Activated CD8-positive, alpha-beta memory T cell treated with anti-CD3 and anti-CD28 coated beads, Interleukin-2, amount 10 ng/mL, durations not matched to agents 7 days and 5 days (primary cell): ENCODE measurements at regions not wholly inside any gene's neighbourhood (a gene's known extent, or its start where the extent isn't known, plus 50 kb on each side); places are given as distances from the start of the nearest gene placed in this dataset.

Experiments
- ATAC-seq: fragments of 150-1000 bp; cut with Tn5 transposase; one replicate; pipeline ENCODE4 v1.10.0; 2021; ENCODE audit warnings: moderate library complexity
- CTCF ChIA-PET: fragments of 350-600 bp; sonication (Branson Sonifier 250); formaldehyde crosslinking; loops from one replicate; lab custom pipeline; 2021; ENCODE audit warnings: antibody characterized with exemption; lab: Charles Lee
- DNase-seq: peaks from one replicate; pipeline ENCODE4 v3.0.0-alpha.2; 2020
- H3K27ac Mint-ChIP-seq: one replicate; pipeline ENCODE4 v1.8.0; 2021; ENCODE audit warnings: mild to moderate bottlenecking, mixed read lengths
- H3K27me3 Mint-ChIP-seq: one replicate; pipeline ENCODE4 v1.8.0; 2021; ENCODE audit warnings: mixed read lengths
- H3K36me3 Mint-ChIP-seq: one replicate; pipeline ENCODE4 v1.8.0; 2021; ENCODE audit warnings: mild to moderate bottlenecking, mixed read lengths
- H3K4me1 Mint-ChIP-seq: one replicate; pipeline ENCODE4 v1.8.0; 2021; ENCODE audit warnings: mixed read lengths
- H3K4me3 Mint-ChIP-seq: one replicate; pipeline ENCODE4 v1.8.0; 2021; ENCODE audit warnings: mild to moderate bottlenecking, moderate library complexity, mixed read lengths
- H3K9me3 Mint-ChIP-seq: one replicate; pipeline ENCODE4 v1.8.0; 2022; ENCODE audit warnings: low read depth, mixed read lengths

GRCh38 chr17:70674061-70674460 is 504.7 kb downstream of the KCNJ2 start:
- H3K27ac Mint-ChIP-seq, result no peak overlapping the region
- CTCF ChIA-PET, result no interaction called here

GRCh38 chr17:70675070-70675590 is 505.8 kb downstream of the KCNJ2 start:
- no peaks in the 10 kb centered on the region for H3K27me3 Mint-ChIP-seq
- no peaks in the 10 kb centered on the region for H3K4me1 Mint-ChIP-seq
- CTCF ChIA-PET, result no interaction called here
- ATAC-seq, result no peak
- peaks cover 3% of the 10 kb centered on the region for H3K9me3 Mint-ChIP-seq
- no peak overlapping the region for H3K4me3 Mint-ChIP-seq
- no peaks in the 10 kb centered on the region for H3K36me3 Mint-ChIP-seq
- DNase-seq, result no peak
- H3K27ac Mint-ChIP-seq, result no peak overlapping the region

More at GRCh38 chr17:70674061-70674460, 504.7 kb downstream of the KCNJ2 start:
- ATAC-seq (no peak), DNase-seq (no peak)
- Mint-ChIP-seq H3K36me3 (no peaks in the 10 kb centered on the region), H3K9me3 (peaks cover 3% of the 10 kb centered on the region), H3K4me3 (no peak overlapping the region), H3K4me1 (no peaks in the 10 kb centered on the region), H3K27me3 (no peaks in the 10 kb centered on the region)

DNA sequence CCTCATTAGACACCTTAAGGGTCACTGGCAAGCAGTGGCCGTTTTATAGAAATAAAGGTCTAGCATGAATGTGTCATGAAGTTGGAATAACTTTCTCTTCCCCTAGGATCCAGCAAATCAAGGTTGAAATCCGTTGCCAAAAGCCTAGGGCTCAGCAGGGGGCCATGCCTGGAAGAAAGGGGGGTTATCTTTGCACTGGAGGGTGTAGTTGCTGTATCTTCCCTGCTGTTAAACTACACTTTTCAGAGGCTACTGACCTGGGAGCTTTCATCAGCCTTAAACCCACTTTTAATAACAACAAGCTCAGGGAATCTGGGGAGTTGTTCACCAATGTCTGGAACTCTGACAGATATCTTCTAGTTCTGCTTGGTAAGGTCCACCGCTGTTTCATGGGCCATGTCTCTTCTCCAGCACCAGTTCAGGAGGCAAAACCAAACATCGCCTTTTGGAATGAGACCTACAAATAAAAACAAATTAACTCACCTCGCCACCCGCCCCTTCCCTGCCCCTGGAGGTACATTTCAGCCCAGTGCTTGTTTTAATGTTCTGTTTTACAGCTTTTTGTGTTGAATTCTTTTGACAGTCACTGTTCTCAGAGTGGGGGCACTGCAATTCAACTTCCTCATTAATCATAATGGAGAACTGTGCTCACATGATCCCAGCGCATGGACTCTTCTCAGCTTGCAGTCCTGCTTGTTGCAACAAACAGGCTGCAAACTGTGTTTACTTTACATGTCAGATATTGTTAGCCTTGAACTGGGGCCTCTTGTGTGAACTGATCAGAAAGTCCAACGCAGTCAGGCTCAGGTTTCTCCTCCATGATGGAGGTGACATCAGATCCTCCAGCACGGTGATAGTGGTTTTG is 508.7 kb downstream of the KCNJ2 start:
- no peak overlapping the region for H3K4me3 Mint-ChIP-seq
- H3K27ac Mint-ChIP-seq, result no peak overlapping the region
- H3K9me3 Mint-ChIP-seq, result peaks cover 3% of the 10 kb centered on the region
- ATAC-seq (no peak), DNase-seq (no peak)
- H3K36me3 Mint-ChIP-seq, result no peaks in the 10 kb centered on the region
- no peaks in the 10 kb centered on the region for H3K4me1 Mint-ChIP-seq
- CTCF ChIA-PET, result no interaction called here
- H3K27me3 Mint-ChIP-seq, result no peaks in the 10 kb centered on the region

- no peak for DNase-seq
- Mint-ChIP-seq H3K4me1 (no peaks in the 10 kb centered on the region), H3K27ac (no peak overlapping the region), H3K36me3 (no peaks in the 10 kb centered on the region), H3K9me3 (peaks cover 3% of the 10 kb centered on the region), H3K27me3 (no peaks in the 10 kb centered on the region), H3K4me3 (no peak overlapping the region)
- CTCF ChIA-PET, result no interaction called here
- no peak for ATAC-seq
These were observed 509.6 kb downstream of the KCNJ2 start for GRCh38 chr17:70678889-70679288.

DNA sequence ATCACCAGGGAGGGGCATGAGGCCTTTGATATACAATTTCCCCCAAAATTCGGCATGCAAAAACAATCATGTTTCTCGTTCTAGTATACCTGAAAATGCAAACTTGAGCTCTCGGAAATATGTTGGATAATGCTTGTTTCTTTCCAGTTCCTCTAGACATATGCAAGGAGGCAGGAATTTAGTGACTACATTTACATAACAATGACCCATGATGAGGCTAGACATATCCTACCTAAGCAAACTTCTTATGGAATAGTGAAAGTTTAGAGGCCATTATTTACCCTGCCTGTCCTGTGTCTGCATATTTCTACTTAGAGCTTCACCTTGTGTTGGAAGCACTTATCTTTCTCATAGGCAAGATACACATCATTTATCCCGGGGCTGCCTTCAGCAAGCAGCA is 514.6 kb downstream of the KCNJ2 start:
- Mint-ChIP-seq H3K9me3 (peaks cover 2% of the 10 kb centered on the region), H3K27me3 (no peaks in the 10 kb centered on the region), H3K36me3 (no peaks in the 10 kb centered on the region), H3K4me3 (no peak overlapping the region), H3K27ac (no peak overlapping the region), H3K4me1 (no peaks in the 10 kb centered on the region)
- DNase-seq, result no peak
- ATAC-seq, result no peak
- CTCF ChIA-PET, result interaction anchor here (1.0 kb wide), 1 partner anchor 84 kb away, joined by 3 read pairs; no protein-coding TSS in a partner anchor

DNA sequence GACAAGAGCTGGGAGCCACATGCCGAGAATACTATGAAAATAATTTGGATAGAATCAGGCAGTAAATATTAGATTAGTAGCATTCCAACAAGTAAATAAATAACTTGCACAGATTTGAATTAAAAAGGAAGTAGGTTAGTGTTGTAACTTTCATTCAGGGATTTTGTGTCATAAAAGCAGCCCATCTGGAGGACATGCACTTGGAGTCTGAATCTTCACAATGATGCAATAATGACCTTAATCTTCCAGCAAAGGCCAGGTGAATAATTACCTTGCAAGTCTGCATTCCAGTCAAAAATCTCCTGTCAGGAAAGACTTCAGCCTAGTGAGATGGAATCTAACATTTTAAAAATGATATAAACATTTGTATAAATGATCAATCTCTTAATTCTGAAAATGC is 518.1 kb downstream of the KCNJ2 start:
- Mint-ChIP-seq H3K27me3 (no peaks in the 10 kb centered on the region), H3K4me1 (peaks cover 2% of the 10 kb centered on the region), H3K36me3 (no peaks in the 10 kb centered on the region), H3K9me3 (peaks cover 2% of the 10 kb centered on the region), H3K4me3 (no peak overlapping the region), H3K27ac (no peak overlapping the region)
- CTCF ChIA-PET, result no interaction called here
- no peak for DNase-seq
- ATAC-seq, result no peak

DNA sequence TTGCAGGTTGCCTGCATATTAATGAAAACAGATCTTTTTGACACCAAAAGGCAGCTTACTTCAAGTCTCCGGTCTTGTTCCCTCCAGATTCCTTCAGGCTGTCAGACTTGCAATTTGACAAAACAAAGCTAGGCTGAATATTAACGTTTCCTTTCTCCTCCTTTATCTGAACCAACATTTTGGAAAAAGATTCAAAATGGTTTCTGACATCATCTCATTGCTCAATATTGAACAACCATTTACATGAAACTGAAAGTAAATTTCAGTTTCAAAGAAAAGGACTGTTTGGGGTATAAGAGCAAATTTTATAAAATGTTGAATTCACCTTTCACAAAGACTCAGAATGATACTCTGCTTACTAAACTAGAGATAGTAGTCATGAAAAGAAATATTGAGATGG is 521.8 kb downstream of the KCNJ2 start:
- H3K27ac Mint-ChIP-seq, result no peak overlapping the region
- no peak for ATAC-seq
- H3K27me3 Mint-ChIP-seq, result no peaks in the 10 kb centered on the region
- peaks cover 3% of the 10 kb centered on the region for H3K9me3 Mint-ChIP-seq
- DNase-seq, result no peak
- CTCF ChIA-PET, result no interaction called here
- peaks cover 2% of the 10 kb centered on the region for H3K4me1 Mint-ChIP-seq
- no peaks in the 10 kb centered on the region for H3K36me3 Mint-ChIP-seq
- H3K4me3 Mint-ChIP-seq, result no peak overlapping the region

DNA sequence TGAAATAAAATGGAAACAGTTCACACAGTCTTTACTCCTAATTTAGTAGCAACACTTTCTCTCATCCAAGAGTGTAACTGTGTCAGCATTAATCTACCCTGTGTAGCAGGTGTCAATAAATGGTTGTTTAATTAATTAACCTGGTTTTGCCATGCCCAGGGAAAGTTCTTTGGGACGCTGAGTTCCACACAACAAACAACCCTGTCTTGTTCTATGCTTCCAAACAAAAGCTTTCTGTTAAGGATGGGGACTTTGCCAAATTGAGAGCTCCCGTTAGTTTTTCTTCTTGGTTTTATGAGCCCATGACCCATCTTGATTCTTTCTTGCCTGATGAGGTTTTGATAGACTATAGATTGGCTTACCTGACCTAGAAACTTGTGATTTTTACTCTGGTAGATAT is 530.1 kb downstream of the KCNJ2 start:
- H3K27ac Mint-ChIP-seq, result no peak overlapping the region
- H3K36me3 Mint-ChIP-seq, result no peaks in the 10 kb centered on the region
- no peaks in the 10 kb centered on the region for H3K4me1 Mint-ChIP-seq
- H3K27me3 Mint-ChIP-seq, result no peaks in the 10 kb centered on the region
- no peak overlapping the region for H3K4me3 Mint-ChIP-seq
- ATAC-seq (no peak), DNase-seq (no peak)
- CTCF ChIA-PET, result no interaction called here
- H3K9me3 Mint-ChIP-seq, result peaks cover 2% of the 10 kb centered on the region

DNA sequence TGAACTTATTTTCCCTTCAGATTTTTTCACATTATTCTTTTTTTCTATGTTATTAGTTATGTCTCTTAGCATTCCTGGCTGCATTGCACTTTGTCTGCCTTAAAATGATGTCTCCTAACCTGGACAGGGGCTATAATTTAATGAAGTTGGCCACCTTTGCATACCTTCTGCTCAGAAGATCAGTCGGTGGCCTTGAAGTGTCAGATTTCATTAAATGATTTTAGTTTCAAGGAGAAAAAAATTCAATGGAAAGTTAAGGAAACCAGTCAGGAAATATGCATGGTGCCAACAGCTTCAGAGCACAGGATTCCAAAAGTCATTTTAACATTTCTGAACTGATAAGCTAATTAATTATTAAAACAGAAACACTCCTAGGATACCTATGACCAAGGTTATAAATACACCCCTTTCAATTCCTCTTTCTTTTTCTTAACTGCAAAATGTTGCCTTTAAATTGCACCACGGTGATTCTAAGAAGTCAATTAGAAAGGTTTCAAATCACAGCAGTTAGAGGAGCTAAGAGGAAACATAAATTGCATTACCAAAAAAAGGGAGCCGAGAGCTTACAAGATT is 533.4 kb downstream of the KCNJ2 start:
- Mint-ChIP-seq H3K36me3 (no peaks in the 10 kb centered on the region), H3K4me1 (no peaks in the 10 kb centered on the region), H3K4me3 (no peak overlapping the region), H3K27ac (no peak overlapping the region), H3K27me3 (no peaks in the 10 kb centered on the region), H3K9me3 (peaks cover 2% of the 10 kb centered on the region)
- DNase-seq, result no peak
- ATAC-seq, result no peak
- CTCF ChIA-PET, result no interaction called here

DNA sequence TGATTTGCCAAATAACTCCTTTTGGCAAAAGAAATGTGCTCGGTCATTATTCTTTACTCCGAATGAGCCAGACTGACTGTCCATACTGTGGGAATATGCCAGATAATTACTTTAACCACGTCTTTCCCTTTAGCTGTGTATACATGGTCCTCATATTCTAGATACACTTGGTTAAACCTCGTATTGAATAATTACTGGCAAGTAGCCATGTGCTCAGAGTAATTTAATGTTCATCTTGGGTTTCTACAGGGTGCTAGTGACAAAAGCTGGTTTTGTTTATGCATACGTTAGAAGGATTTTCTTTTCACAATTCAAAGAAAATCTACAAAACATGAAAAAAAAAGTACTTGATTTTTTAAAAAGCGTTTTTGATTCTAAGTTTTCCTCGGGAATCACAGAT is 540.3 kb downstream of the KCNJ2 start:
- DNase-seq, result no peak
- H3K4me3 Mint-ChIP-seq, result no peak overlapping the region
- no peak overlapping the region for H3K27ac Mint-ChIP-seq
- H3K36me3 Mint-ChIP-seq, result no peaks in the 10 kb centered on the region
- peaks cover 2% of the 10 kb centered on the region for H3K9me3 Mint-ChIP-seq
- H3K27me3 Mint-ChIP-seq, result no peaks in the 10 kb centered on the region
- H3K4me1 Mint-ChIP-seq, result no peaks in the 10 kb centered on the region
- ATAC-seq, result no peak
- CTCF ChIA-PET, result no interaction called here

DNA sequence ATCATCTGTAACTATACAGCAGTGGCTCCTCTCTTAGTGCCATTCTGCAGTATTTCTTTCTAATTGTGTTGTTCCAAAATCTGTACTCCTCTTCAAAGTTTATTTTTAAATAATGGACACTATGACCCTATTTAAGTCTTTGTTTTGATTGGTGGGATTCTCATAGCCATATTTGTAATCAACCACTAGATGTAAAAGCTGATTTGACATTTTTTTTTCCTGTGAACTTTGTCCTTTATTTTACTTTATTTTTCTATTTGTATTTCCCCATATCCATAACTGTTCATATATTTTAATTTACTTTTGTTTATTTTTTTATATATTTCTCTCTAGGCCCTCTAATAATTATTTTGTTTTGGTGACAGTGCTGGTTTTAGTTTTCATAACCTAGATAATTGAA is 544.4 kb downstream of the KCNJ2 start:
- no peaks in the 10 kb centered on the region for H3K27me3 Mint-ChIP-seq
- no peaks in the 10 kb centered on the region for H3K4me1 Mint-ChIP-seq
- H3K36me3 Mint-ChIP-seq, result no peaks in the 10 kb centered on the region
- CTCF ChIA-PET, result no interaction called here
- H3K27ac Mint-ChIP-seq, result no peak overlapping the region
- no peak overlapping the region for H3K4me3 Mint-ChIP-seq
- peaks cover 5% of the 10 kb centered on the region for H3K9me3 Mint-ChIP-seq
- no peak for DNase-seq
- no peak for ATAC-seq

DNA sequence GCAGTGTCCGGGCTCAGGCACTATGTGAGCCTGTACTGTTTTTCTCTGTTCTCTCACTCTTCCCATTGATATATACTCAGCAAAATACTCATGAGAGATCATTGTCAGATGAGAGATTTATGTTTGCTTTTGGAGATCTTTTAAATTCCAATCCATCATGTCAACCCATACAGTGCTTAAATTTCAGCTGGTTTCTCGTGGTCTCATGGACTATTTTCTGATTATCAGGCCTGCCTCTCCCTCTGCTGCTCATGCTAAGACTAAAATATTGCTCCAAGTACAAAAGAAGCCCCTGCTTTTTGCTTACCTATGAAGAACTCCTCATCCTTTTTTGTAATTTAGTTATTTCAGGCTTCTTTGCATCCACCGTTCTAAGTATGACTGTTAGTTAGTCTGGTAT is 547.2 kb downstream of the KCNJ2 start:
- Mint-ChIP-seq H3K36me3 (no peaks in the 10 kb centered on the region), H3K4me3 (no peak overlapping the region), H3K9me3 (peaks cover 5% of the 10 kb centered on the region), H3K27me3 (no peaks in the 10 kb centered on the region), H3K4me1 (no peaks in the 10 kb centered on the region), H3K27ac (no peak overlapping the region)
- CTCF ChIA-PET, result no interaction called here
- ATAC-seq (no peak), DNase-seq (no peak)

GRCh38 chr17:70717042-70717441 is 547.7 kb downstream of the KCNJ2 start:
- ATAC-seq (no peak), DNase-seq (no peak)
- H3K4me1 Mint-ChIP-seq, result no peaks in the 10 kb centered on the region
- no peak overlapping the region for H3K4me3 Mint-ChIP-seq
- H3K27ac Mint-ChIP-seq, result no peak overlapping the region
- H3K9me3 Mint-ChIP-seq, result peaks cover 5% of the 10 kb centered on the region
- H3K36me3 Mint-ChIP-seq, result no peaks in the 10 kb centered on the region
- H3K27me3 Mint-ChIP-seq, result no peaks in the 10 kb centered on the region
- CTCF ChIA-PET, result no interaction called here

DNA sequence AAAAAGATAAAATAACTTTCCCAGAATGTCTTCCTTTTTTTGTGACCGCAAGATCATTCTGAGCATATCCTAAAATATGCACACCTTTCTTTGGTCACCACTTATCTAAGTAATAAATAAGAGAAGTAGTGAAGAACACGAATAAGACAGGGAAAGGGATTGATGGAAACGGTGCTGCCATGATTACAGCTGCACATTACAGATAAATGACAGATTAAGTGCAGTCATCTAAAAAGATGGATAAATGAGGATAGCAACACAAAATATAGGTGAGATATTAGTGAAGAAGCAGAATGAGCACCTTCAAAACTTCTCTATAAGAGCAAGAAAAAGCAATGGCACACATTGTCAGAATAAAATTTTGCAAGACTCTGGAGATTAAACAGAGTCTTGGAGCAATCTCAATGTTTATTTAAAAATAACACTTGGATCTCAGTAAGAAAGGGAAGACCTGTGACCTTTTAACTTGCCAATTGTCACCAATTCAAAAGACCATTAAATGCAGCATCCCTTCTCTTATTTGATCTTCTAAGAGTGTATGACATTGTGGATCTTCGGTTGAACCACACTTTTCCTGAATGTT is 567.1 kb downstream of the KCNJ2 start:
- Mint-ChIP-seq H3K9me3 (peaks cover 4% of the 10 kb centered on the region), H3K27ac (no peak overlapping the region), H3K4me3 (no peak overlapping the region), H3K27me3 (no peaks in the 10 kb centered on the region), H3K4me1 (no peaks in the 10 kb centered on the region), H3K36me3 (no peaks in the 10 kb centered on the region)
- DNase-seq, result no peak
- CTCF ChIA-PET, result no interaction called here
- ATAC-seq, result no peak
